HG03575 (cell line): ENCODE measurements at regions not wholly inside any gene's neighbourhood (a gene's known extent, or its start where the extent isn't known, plus 50 kb on each side); places are given as distances from the start of the nearest gene placed in this dataset.

ENCODE experiments used
- ATAC-seq: cut with Tn5 transposase; IDR thresholded peaks from one replicate; pipeline ENCODE4 v1.9.1; 2021; ENCODE audit not compliant: unreplicated experiment, insufficient number of reproducible peaks, low FRiP score; ENCODE audit errors: extremely low read depth

DNA sequence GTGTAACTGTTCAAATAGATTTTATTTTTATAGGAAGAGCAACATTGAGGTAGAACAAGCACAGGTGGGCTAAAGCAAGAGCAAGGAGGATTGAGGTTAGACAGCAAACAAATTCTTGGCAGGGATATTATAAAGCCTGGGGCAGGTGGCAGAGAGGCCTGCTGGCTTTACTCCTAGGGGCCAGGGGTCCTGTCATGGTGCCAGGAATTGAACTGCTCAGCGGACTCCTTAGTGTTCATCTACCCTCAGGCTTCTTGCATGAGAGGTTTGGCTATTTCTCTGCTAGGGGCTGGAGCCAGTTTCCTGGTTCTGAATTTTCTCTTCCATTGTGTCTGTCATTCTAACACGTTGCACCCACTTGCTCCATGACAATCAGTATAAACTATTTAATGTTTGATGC is 217.2 kb upstream of the NCAM1 start:
- no peak for ATAC-seq

DNA sequence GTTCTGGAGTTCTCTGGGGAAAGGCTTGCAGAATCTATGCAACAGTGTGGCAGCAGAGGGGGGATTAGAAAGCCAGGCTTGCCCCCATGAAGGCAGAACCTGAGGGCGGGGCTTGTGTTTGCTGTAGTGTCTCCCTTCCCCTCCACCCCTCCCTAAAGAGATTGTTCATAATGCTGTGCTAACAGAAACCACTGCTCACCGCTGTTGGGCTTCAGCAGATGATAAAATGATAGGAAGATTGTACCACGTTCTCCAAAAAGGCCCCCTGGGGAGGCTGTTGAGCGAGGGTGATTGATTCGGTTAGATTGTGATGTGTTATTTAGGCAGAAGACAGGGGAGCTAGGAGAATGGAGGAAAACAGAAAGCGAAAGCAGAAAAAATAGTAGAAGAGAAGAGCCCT is 215.2 kb upstream of the NCAM1 start:
- no peak for ATAC-seq

DNA sequence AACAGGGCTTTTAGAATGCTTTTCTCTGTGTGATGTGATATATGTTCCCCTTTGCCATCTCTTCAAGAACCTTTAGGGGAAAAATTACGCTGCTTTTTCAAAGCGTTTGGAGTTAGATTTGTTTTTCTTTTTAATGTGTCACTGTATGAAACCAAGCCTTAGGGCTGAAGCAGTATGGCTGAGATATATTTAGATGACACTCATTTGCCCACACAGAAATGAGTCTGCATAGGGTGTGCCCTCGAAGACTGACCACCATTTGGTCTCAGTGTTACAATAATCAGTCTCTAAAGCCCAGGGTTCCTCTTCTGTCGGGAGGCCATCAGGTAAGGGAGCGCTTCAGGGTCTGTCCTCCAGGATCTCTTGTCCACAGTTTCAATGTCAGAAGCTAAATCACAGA is 213.0 kb upstream of the NCAM1 start:
- no peak for ATAC-seq

DNA sequence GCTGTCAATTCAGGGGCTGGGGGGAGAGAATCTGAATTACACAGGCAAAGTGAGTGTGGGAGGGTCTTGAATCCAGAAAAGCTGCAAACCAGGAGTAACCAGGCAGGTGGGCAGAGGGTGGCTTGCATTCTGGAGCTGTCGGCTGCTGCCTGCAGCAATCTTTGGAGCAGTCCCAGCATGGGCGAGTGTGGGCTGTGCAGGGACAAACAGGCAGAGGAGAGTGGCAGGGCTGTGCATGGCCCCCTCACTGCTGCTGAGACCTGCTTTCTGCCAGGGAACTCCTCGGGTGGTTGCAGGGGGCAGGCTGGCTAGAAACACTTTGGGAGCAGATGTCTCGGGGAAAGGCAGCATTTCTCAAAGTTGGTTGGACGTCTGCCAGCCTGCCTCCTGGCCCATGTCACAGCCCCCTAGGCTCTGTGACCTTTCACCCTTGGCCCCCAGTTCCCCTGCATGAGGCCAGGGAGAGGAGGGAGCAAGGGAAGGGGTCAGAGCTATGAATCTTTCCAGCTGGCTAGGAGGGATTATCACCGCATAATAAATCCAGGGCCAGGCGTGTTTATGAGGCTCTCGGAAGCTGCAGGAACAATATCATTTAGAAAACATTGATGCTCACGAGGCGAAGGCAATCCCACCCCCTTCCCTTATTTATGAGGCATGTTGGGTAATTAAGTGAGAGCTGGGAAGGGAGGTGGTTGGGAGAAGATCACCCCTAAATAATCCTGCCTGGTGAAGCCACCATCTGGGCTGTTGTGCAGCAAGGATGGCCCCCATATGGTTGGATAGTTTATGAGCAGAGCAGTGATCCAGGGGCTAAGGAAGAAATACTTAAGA is 212.3 kb upstream of the NCAM1 start:
- ATAC-seq: no peak

DNA sequence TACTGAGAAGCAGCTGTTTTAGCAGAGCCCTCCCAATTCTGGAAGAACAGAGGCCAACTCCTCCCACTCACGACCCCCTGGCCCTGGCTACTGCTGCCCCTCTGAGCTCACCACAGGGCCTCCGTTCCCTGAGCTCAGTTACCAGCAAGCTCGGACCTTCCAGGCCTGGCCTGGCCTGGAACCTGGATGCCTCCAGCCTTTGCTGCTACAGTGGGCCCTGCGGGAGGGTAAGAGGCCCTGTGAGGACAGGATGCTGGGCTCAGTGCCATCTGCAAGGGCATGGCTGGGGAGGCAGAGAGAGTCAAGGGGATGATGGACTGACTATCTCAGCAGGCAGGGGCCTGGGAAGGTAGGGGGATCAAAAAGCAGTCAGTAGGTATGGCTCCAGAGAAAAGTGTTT is 209.9 kb upstream of the NCAM1 start:
- no peak for ATAC-seq

DNA sequence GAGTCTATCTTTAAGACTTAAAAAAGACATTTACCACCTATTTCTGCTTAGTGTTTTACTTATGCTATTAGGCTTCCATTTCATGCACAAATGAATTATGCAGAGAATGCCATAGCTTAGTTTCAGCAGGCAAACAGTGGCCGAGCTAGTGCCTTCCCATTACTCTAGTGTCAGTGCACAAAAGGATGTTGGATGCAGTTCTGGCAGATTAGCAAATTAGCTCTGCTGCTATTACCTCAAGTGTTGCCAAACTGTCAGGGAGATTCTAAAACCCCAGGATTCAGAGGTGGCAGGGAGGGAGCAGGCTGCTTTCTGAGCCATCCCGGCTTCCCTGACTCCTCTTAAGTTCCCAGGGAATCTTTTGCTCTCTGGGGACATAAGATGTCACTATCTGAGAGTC is 209.4 kb upstream of the NCAM1 start:
- ATAC-seq: no peak

DNA sequence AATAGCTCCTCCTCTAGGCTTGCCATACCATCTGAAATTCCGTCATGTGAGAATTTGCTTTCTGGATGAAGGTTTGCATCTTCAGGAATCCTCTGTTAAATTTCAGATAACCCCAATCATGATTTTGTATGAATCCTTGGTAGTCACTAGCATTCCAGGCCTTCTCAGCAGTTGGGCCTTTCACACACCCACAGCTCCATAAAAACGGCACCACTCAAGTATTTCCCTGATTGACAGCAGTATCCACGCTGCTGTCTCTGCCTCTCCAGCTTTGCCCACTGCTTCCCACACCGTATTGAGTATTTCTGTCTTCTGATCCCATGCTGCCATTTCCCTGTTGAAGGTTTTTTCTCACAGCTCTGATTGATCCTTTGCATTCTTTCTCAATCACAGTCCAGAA is 208.7 kb upstream of the NCAM1 start:
- no peak for ATAC-seq

DNA sequence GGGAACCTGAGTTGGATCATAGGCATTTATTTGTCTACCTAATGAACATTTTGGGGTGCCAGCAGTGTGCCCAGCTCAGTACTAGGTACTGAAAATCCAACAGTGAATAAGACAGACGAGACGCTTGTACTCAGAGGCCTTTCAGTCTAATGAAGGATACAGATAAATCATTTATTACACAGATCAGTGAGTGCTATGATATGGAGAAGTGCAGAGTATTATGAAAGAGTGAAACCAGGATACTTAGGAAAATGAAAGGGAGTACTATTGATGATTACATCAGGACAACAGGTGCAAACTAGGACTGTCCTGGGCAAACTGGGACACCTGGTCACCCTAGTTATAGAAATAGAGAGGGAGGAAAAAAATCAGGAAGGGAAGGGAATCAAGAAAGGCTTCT is 207.5 kb upstream of the NCAM1 start:
- ATAC-seq: no peak

DNA sequence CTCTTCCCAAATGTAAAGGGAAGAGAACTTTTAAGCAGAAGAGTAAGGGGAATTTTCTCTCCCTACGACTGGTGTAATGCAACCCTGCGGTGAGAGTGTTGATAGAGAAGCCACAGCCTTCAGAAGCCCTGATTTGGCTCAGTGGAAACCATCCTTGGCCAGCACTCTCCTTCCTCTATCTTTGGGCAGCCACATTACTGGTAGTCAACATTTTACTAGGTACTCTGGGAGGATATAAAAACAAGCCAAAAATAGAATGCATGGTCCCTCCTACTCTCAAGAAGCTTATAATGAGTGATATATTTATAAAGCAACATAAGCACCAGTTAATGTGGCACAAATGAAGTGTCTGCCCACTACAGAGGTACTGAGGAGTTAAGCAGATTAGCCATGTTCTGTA is 201.8 kb upstream of the NCAM1 start:
- ATAC-seq: no peak

DNA sequence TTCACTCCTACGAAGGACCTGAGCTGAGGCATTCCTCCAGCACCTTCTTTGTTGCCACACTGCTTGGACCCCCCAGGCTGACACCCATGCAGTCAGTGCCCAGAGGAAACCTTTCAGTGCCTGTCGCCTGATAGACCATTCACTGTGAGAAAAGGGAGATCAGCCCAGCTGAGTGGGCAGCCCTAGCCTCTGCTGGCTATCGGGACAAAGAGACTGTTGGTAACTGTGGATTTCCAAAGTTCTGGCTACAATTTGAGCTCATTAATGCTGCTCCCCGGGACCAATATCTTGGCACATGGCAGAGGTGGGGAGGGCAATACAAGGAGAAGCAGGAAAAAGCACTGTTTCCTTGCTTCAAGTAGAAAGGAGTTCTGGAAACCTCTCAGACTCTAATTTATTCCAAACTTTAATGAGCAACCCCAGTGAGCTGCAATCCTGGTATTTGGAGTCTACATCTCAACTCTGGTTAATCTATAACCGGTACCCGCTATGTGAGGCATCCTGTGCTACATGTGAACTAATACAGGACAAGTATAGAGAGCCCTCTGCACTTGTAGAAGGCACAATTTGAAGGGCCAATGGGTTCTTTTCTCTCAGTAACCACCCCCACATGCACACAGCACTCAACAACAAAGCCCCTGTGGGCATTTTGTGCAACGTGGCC is 200.7 kb upstream of the NCAM1 start:
- ATAC-seq: no peak

DNA sequence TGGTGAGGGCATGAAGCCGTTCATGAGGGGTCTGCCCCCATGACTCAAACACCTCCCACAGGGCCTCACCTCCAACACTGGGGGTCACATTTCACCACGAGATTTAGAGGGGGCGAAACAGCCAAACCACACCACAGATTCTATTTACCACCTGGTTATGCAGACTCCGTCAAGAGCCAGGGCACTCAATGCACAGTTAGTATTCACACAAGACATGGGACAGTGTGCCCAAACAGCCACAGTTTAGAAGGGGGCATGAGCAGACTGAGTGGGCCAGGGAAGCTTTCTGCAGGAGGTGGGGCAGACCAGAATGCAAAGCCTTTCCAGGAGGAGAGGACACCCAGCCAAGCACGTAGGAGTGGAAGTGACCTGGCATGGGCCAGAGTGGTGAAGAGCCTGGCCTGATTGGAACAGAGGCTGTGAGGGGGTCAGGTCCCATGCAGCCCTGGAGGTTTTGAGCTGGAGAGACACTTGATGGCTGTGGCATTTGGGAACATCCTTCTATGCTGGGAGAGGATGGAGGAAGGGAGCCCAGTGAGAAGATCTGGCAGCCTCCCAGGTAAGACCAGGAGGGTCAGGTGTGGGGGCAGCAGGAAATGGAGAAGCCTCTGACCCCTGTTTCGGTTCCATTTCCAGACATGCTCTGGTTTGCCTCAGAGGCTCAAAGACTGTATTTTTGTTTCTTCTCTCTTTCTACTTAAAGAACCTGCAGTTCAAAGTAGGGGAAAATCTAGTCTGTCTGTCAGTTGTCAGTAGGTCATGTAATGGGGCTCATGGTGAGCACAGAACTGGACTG is 199.1 kb upstream of the NCAM1 start:
- no peak for ATAC-seq

DNA sequence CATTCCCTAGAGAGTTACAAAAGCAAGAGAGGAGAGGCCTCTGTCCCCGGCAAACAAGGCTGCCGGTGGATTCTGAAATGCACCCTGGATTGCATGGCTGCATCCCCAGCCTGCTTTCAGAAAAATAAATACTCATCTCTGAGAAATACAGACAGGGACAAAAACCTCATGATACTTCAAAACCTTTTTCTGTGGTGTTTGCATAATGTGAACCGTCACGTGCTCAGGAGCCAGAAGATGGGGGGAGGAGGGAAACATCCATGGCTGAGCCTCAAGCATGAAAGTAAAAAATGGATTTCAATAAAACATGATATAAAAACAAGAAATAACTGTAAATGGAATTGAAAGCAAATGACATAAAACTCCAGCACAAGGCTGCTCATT is 198.5 kb upstream of the NCAM1 start:
- ATAC-seq: no peak

DNA sequence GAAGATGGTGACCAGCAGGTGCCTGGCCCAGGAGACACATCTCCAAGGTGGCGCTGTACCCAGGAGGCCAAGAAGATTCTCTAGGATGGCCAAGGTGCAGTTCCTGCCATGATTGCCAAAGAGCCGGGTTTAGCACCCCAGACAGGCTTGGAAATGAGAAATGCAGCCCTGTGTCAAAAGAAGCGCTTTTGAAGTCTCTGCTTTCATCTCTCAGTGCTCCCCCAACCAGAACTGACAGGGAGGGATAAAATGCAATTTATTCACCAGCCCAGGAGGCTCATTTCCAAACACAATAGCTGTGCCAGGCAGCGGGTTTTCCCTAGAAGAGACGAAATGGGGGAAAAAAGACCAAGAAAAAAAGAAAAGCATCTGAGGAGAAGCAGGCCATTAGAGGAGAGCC is 195.9 kb upstream of the NCAM1 start:
- no peak for ATAC-seq

DNA sequence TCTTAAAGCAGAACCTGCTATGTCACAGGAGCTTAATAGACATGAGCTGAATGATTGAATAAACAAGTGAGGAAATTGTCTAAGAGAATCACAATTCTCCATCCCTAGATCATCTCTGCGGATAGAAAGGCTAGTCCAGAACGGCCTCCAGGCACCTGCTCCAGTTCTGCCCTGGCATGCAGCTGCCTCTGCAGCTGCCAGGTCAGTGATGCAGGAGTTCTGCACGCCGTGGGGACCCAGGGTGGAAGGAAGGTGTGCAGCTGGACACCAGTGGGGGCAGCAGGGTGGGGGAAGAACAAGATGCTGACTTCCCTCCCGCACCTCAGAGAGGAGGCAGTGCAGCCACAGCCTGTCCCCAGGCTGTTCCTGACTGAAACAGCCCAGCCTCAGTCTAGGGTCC is 192.1 kb upstream of the NCAM1 start:
- no peak for ATAC-seq

DNA sequence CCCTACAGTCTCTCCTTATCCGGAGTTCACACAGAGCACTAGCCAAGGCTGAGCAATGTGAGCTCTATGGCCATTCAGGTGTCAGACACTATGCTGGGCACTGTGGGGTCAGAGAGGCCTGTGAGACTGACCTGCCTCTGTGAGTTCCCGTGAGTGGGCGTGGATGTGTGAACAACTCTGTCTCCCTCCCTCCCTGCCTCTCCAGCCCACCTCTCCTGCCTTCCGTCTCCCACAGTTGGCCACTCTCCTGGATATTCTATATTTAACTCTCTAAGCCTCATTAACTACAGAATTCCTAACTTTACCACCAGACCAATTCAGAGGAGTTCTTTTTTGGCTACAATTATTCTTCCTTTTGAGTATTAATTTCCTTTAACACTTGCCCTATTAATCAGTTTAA is 191.6 kb upstream of the NCAM1 start:
- no peak for ATAC-seq

DNA sequence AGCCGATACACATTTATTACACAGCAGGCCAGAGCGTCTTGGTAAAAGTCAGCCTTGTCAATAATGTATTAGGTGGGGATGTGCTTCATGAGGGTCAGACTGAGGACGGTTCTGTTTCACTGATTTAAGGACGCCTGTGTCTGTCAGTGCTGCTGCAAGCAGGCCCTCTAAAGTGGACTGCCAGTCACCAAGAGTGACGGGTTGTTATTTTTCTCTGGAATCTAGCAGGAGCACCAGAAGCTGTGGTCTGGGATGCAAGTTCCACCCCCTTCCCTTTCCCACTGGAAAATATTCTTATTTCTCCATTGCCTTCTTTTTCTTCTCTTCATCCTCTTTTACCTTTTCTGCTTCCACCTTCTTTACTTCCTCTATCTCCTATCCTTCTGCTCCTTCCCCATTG is 191.2 kb upstream of the NCAM1 start:
- no peak for ATAC-seq

DNA sequence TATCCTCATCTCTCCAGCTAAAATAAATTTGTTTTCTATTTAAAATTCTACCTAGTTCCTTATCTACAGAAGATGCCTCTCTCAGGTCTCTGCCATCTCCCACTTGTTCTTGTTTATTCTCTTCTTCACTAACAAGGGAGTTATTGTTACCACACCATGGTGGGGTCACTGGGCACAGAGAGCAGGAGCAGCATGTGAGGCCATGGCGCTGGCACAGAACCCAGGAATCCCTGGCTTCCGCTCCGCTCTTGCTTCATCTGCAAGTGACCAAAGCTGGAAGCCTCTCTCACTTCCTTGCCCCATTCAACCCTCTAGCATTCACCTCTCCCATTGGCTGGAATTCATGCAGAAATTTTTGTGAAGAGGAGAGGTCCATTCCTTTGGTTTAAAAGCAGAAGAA is 190.7 kb upstream of the NCAM1 start:
- no peak for ATAC-seq

DNA sequence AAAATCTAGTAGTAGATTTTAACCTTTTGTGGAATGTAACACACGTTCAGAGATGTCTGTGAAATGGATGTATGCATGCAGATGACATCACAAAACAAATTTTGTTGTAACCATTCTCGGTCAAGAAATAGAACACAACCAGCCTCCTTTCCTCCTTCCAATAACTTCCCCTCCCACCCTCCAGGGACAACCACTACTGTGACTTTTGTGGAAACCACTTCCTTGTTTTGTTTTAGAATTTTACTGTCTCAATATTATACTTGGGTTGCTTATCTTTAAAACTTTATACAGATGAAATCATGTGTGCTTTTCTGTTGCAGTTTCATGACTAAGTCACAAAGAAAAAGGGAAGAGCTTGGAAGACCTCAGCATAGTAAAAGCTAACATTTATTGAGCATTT is 189.4 kb upstream of the NCAM1 start:
- no peak for ATAC-seq

DNA sequence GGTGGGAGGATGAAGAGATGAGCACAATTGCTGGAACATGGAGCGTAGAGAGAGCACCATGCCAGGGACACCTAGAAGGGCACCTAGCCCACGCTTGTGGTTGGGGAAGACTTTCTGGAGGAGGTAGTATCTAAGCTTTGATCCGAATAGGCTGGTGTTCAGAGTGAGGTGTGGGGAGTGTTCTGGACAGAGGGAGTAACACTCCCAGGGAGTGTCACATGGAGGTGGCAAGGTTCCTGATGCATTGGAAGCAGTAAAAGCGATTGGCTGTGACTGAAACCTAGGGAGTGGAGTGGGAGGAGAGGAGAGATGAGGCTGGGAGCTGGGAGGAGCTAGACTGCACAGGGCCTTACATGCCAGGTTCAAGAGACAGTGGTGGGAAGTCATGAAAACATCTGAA is 188.0 kb upstream of the NCAM1 start:
- ATAC-seq: no peak

DNA sequence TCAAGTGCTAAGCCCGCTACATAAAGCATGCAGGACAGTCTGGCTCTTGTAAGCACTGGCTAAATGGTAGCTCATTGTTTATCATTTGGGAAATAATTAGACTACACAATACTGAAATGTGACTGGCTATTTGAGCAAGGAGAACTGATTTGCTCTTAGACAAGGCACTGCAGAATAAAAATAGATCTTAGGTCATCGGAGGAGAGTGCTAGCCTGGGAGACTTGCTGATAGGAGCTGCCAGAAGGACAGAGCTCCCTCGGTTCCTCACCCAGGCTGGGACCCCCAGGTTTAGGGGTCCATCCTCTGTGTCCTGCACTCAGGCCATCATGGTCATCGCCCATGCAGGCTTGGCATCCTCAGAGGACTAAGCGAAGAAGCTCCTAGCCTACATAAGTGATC is 184.4 kb upstream of the NCAM1 start:
- ATAC-seq: no peak
